NK-92 (cell line): ENCODE measurements at regions not wholly inside any gene's neighbourhood (a gene's known extent, or its start where the extent isn't known, plus 50 kb on each side); places are given as distances from the start of the nearest gene placed in this dataset.

ENCODE experiments used
- DNase-seq: peaks from one replicate; lab custom pipeline; 2025; ENCODE audit not compliant: unreplicated experiment; lab: John Stamatoyannopoulos, UW

DNA sequence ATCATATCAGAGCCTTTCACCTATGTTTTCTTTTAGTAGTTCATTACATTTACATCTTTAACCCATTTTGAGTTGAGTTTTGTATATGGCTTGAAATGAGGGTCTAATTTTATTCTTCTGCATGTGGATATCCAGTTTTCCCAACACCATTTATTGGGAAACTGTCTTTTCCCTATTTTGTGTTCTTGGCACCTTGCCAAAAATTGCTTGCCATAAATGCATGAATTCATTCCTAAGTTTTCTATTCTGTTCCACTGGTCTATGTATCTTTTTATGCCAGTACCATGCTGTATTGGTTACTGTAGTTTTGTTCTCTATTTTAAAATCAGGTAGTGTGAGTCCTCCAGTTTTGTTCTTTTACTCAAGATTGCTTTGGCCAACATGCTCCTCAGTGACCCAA lies 144.0 kb upstream of the OBI1 start:
- DNase-seq, result no peak

DNA sequence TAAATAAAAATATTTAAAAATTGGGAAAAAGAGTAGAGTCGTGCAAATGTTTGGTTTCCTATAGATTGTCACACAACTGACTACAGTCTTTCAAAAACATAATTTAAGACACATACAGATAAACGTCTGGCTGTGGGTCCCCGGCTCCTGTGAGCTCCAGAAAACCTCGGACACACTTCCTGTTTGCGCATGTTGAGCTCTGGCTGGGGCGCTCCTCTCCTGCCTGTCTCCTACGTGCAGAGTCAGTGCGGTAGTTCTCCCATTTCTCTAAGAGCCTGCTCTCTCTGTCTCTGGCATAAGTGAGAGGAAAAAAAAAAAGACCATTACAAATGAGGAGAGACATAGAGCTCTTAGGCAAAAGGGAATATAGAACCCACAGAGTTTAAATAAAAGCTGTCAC lies 128.2 kb upstream of the OBI1 start:
- DNase-seq, result no peak

GRCh38 chr13:78786459-78786858 lies 127.5 kb upstream of the OBI1 start:
- no peak for DNase-seq

DNA sequence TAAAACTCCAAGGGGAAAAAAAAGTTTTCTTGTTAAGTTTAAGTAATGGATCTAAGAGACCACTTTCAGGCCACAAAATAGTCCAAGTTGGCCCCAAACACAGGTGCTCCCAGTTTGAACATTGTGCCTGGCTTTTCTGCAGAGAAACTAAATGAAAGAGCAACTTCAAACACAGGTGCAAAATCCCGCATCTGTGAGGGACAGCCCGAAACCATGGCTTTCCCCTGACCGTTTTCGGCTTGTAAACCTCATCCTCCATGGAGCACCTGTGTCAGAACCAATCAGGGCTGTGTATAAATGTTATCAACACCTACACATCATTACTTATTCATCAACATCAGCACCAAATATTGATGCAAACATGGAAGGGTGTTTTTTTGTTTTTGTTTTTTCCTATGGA lies 126.8 kb upstream of the OBI1 start:
- DNase-seq, result no peak

DNA sequence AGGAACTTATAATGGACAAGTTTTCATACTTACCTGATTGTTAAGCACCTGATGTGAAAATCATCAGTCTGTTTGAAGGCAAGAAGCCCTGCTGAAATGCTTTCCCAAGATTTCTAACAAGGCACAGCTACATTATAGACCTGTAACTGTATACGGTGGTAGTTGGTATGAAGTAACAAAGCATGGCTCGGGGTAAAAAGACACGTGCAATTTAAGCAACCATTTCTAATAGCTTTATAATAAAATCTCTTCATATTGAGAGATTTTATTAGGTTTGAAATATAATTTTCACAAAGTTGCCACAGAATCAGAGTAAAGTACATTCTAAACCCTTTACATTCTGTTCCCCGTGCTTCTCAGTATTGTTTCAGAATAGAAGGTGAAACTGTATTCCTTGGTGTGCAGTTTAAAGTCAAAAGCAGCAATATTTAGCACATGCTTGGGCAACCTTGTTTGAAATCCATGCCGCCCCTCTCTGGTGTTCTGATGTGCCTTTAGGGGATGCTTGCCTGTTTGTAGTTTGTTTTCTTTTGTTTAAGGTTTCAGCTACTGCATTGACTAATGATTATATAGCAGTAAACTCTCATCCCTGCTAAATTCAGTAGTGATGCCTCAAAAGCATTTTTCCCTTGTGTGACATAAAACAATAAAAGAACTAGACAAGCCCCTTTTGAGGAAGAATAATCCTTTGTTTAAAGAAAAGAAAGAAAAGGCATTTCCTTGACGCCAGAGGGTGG lies 125.2 kb upstream of the OBI1 start:
- no peak for DNase-seq

- no peak for DNase-seq
Observed at GRCh38 chr13:78780708-78781107, 121.8 kb upstream of the OBI1 start.

GRCh38 chr13:78779608-78780007 lies 120.7 kb upstream of the OBI1 start:
- no peak for DNase-seq

GRCh38 chr13:78777976-78778375 lies 119.0 kb upstream of the OBI1 start:
- no peak for DNase-seq

DNA sequence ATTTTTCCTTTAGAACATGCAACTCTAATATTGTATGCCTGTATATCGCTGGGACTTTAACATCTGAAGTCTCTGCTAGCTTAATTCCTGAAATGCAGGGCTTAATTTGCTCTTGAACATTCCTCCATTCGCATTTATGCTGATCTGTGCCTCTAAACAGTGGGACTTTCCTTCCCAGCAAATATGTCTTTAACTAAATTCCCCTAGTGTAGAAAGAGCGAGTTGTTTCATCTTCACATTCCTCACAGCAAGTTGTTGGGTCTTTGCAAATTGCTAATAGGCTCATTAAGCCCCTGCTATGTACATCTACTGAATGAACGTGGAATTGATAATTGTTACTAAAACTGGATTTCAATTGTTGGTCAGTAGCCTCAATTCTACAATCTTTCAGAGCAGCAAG lies 118.4 kb upstream of the OBI1 start:
- no peak for DNase-seq

- no peak for DNase-seq
Observed at GRCh38 chr13:78772933-78773332, 114.0 kb upstream of the OBI1 start.

DNA sequence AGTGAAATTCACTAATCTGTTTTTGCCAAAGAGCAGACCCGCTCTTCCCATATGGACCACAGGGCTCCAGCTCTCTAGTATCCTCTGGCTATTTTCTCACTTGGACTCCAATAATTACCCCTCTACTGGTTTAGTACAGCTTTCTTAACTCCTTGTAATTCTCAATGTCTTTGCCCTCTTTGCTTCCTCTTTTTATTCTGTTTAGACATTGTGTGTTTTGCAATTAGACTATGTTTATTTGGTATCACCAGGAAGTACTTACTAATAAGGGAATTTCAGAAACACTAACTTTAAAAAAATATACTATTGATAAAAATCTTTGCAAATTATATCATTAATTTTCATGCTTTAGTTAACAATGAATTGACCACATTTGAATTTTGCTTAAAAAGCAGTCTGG lies 111.6 kb upstream of the OBI1 start:
- DNase-seq, result no peak

DNA sequence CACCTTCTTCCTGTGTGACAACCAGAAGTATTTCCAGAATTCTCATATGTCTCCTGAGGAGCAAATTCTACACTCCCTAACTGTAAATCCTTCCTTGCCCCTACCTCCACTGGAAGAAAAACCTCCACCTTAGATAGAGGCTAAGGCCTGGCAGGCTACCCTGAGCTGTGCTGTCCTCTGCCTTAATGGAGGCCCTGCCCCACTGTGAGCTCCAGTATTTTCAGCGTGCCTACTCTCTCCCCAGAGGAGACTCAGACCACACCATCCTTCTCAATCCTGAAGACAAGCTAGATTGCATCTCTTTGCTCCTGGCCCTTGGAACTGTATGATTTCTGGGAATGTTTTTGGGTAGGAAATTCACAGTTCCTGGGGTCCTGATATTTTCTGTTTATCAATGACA lies 110.0 kb upstream of the OBI1 start:
- DNase-seq, result no peak

DNA sequence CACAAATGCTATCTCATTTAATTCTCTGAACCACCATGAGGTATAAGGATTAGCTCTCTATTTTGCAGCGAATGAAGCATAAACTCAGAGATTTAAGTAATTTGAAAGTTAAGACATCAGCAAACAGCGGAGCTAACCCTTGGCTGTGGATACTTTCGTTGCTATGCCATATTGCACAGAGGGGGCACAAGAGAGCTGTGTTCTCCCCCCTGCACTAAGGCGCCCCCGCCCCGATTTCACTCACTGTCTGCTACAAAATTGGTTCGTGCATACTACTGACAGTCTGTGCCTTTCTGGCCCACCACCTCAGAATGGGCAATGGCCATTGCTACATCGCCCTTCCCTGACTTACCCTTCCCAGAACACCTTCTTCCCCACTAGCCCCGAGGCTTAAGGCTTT lies 105.7 kb upstream of the OBI1 start:
- no peak for DNase-seq

GRCh38 chr13:78762825-78763224 lies 103.9 kb upstream of the OBI1 start:
- DNase-seq, result no peak

DNA sequence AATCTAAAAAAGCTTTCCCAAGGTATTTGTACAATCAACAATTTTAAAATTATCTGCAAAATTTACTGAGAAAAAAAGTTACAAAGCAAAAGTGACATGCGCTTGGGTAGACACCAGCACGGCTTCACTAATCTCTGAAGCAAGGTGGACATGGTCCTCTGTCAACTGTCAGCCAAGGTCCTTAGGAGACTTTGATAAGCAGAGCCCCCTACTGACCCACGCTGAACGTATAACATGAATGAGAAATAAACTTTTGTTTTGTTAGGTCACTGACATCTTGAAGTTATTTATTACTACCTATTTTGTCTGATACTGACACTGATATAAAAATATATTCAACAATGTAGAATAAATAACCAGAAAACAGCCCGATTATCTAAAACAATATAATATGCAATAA lies 100.7 kb upstream of the OBI1 start:
- DNase-seq, result no peak

GRCh38 chr13:78758549-78758948 lies 99.6 kb upstream of the OBI1 start:
- DNase-seq, result no peak

DNA sequence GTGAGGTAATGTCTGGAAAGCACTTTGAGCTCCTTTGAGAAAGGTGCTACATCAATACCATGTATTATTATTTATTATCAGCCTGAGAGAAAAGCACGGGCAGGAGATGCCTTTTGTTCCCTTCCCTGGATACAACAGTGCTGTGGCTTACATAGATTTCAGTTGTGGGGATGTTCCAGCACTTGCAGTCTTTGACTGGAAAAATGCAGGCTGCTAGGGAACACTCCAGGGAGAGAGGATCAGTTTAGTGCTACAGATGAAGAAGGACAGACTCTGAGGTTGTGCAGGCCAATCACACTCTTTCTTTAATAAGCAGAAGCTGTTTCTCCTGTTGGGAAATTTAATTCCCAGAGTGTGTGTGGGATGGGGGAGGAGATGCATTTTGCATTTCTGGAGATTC lies 94.5 kb upstream of the OBI1 start:
- no peak for DNase-seq

- DNase-seq, result no peak
Observed at GRCh38 chr13:78750735-78751134, 91.8 kb upstream of the OBI1 start.

- DNase-seq, result no peak
Observed at GRCh38 chr13:78743973-78744372, 85.0 kb upstream of the OBI1 start.

GRCh38 chr13:78742659-78743058 lies 83.7 kb upstream of the OBI1 start:
- no peak for DNase-seq

DNA sequence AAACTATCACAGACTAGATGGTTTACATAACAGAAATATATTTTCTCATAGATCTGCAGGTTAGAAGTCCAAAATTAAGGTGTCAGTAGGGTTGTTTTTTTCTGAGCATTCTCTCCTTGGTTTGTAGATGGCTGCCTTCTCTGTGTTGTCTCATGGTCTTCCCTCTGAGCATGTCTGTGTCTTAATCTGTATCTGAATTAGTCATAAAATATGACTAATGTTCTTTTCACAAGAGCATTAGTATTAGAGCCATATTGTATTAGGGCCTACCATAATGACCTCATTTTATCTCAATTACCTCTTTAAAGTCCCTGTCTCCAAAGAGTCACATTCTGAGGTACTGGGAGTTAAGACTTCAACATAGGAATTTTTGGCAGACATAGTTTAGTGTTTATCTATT lies 77.2 kb upstream of the OBI1 start:
- no peak for DNase-seq

- no peak for DNase-seq
Observed at GRCh38 chr13:78732445-78733017, 73.6 kb upstream of the OBI1 start.

DNA sequence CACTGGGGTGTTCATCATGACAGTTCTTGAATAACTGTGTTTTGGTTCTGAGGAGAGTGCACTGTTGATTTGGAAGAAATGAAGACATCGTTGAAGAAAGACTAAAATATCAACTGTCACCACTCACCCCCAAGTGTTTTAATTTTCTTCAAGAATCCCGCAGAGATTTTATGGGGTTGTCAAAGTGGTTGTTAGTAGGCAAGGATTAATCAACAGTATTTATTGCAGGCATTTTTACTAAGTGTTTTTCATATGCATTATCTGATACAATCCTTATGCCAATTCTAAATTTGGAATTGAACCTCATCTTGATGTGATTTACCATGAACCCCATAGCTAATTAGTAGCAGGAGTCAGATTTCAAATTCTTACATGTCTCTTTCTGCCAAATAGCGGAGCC lies 63.7 kb upstream of the OBI1 start:
- DNase-seq, result no peak
